M059J (cell line): ENCODE measurements at regions not wholly inside any gene's neighbourhood (a gene's known extent, or its start where the extent isn't known, plus 50 kb on each side); places are given as distances from the start of the nearest gene placed in this dataset.

Source experiments
- DNase-seq: peaks from one replicate; pipeline ENCODE4 v3.0.0-alpha.2; 2012; ENCODE audit warnings: low read depth

GRCh38 chr14:25150934-25151790, 101.2 kb upstream of the STXBP6 start:
- DNase-seq, result peak; percentile 41

GRCh38 chr14:25150401-25150800, 100.5 kb upstream of the STXBP6 start:
- DNase-seq, result peak; percentile 0

- DNase-seq, result no peak
These were observed 90.5 kb upstream of the STXBP6 start for GRCh38 chr14:25140411-25140810.

GRCh38 chr14:25136811-25137210, 86.9 kb upstream of the STXBP6 start:
- no peak for DNase-seq

GRCh38 chr14:25134184-25134583, 84.2 kb upstream of the STXBP6 start:
- DNase-seq, result no peak

GRCh38 chr14:25132732-25133422, 82.9 kb upstream of the STXBP6 start:
- DNase-seq, result peak; percentile 18

GRCh38 chr14:25132094-25132493, 82.1 kb upstream of the STXBP6 start:
- DNase-seq, result no peak

GRCh38 chr14:25122843-25123242, 72.9 kb upstream of the STXBP6 start:
- no peak for DNase-seq

- DNase-seq, result no peak
These were observed 72.3 kb upstream of the STXBP6 start for GRCh38 chr14:25122211-25122610.

- DNase-seq, result peak; percentile 15
These were observed 71.6 kb upstream of the STXBP6 start for GRCh38 chr14:25121337-25122129.

- DNase-seq, result no peak
These were observed 70.3 kb upstream of the STXBP6 start for GRCh38 chr14:25120261-25120660.

GRCh38 chr14:25118671-25119070, 68.7 kb upstream of the STXBP6 start:
- DNase-seq, result no peak

GRCh38 chr14:25117342-25117741, 67.4 kb upstream of the STXBP6 start:
- no peak for DNase-seq

GRCh38 chr14:25116607-25117006, 66.7 kb upstream of the STXBP6 start:
- DNase-seq, result no peak

- no peak for DNase-seq
These were observed 63.4 kb upstream of the STXBP6 start for GRCh38 chr14:25113394-25113793.

- peak; percentile 52 for DNase-seq
These were observed 61.2 kb upstream of the STXBP6 start for GRCh38 chr14:25111061-25111601.

GRCh38 chr14:25110106-25110505, 60.2 kb upstream of the STXBP6 start:
- no peak for DNase-seq

- DNase-seq, result no peak
These were observed 59.0 kb upstream of the STXBP6 start for GRCh38 chr14:25108959-25109358.

GRCh38 chr14:25108291-25108690, 58.3 kb upstream of the STXBP6 start:
- DNase-seq, result no peak

GRCh38 chr14:25103820-25104219, 53.9 kb upstream of the STXBP6 start:
- no peak for DNase-seq

GRCh38 chr14:25103271-25103670, 53.3 kb upstream of the STXBP6 start:
- no peak for DNase-seq

- DNase-seq, result no peak
These were observed 52.8 kb upstream of the STXBP6 start for GRCh38 chr14:25102788-25103187.
